Activated gamma-delta T cell treated with anti-CD3 and anti-CD28 coated beads, Interleukin-2, amount 50 U/mL, for 16 hours (primary cell): ENCODE measurements at regions not wholly inside any gene's neighbourhood (a gene's known extent, or its start where the extent isn't known, plus 50 kb on each side); places are given as distances from the start of the nearest gene placed in this dataset.
"Not testable (repeated sequence)": the region's sequence is repeated elsewhere in the genome, so short reads cannot be mapped to it uniquely, and the experiment has no call there.

Source experiments
- DNase-seq: peaks from one replicate; pipeline ENCODE4 v3.0.0-alpha.2; 2020; ENCODE audit warnings: low read depth

- not testable (repeated sequence) for DNase-seq
Observed at GRCh38 chr2:111474198-111474705, 353.5 kb downstream of the BCL2L11 start.

- not testable (repeated sequence) for DNase-seq
Observed at GRCh38 chr2:111478335-111478734, 357.6 kb downstream of the BCL2L11 start.

- DNase-seq: not testable (repeated sequence)
Observed at GRCh38 chr2:111478871-111479318, 358.2 kb downstream of the BCL2L11 start.

- DNase-seq: not testable (repeated sequence)
Observed at GRCh38 chr2:111480016-111480625, 359.4 kb downstream of the BCL2L11 start.

GRCh38 chr2:111480633-111481032 is 359.9 kb downstream of the BCL2L11 start:
- DNase-seq: not testable (repeated sequence)

- not testable (repeated sequence) for DNase-seq
Observed at GRCh38 chr2:111481219-111481618, 360.5 kb downstream of the BCL2L11 start.

GRCh38 chr2:111482987-111483679 is 362.4 kb downstream of the BCL2L11 start:
- DNase-seq: peak; percentile 12

GRCh38 chr2:111484097-111484496 is 363.4 kb downstream of the BCL2L11 start:
- DNase-seq: not testable (repeated sequence)

- DNase-seq: not testable (repeated sequence)
Observed at GRCh38 chr2:111485895-111486294, 365.2 kb downstream of the BCL2L11 start.

- DNase-seq: not testable (repeated sequence)
Observed at GRCh38 chr2:111488451-111488850, 367.7 kb downstream of the BCL2L11 start.

GRCh38 chr2:111489460-111489859 is 368.7 kb downstream of the BCL2L11 start:
- not testable (repeated sequence) for DNase-seq

GRCh38 chr2:111491181-111491580 is 370.5 kb downstream of the BCL2L11 start:
- DNase-seq: not testable (repeated sequence)

GRCh38 chr2:111491614-111492013 is 370.9 kb downstream of the BCL2L11 start:
- DNase-seq: not testable (repeated sequence)

GRCh38 chr2:111492995-111493719 is 372.4 kb downstream of the BCL2L11 start:
- DNase-seq: not testable (repeated sequence)

- not testable (repeated sequence) for DNase-seq
Observed at GRCh38 chr2:111493720-111494078, 373.0 kb downstream of the BCL2L11 start.

GRCh38 chr2:111494288-111494980 is 373.7 kb downstream of the BCL2L11 start:
- not testable (repeated sequence) for DNase-seq

- not testable (repeated sequence) for DNase-seq
Observed at GRCh38 chr2:111494981-111495315, 374.2 kb downstream of the BCL2L11 start.

- not testable (repeated sequence) for DNase-seq
Observed at GRCh38 chr2:111495636-111496035, 374.9 kb downstream of the BCL2L11 start.

- not testable (repeated sequence) for DNase-seq
Observed at GRCh38 chr2:111496176-111496575, 375.5 kb downstream of the BCL2L11 start.

GRCh38 chr2:111496860-111497259 is 376.1 kb downstream of the BCL2L11 start:
- not testable (repeated sequence) for DNase-seq

GRCh38 chr2:111497270-111497669 is 376.6 kb downstream of the BCL2L11 start:
- not testable (repeated sequence) for DNase-seq

GRCh38 chr2:111500536-111501062 is 379.9 kb downstream of the BCL2L11 start:
- DNase-seq: not testable (repeated sequence)
